Endothelial cell of umbilical vein (primary cell): ENCODE measurements at regions not wholly inside any gene's neighbourhood (a gene's known extent, or its start where the extent isn't known, plus 50 kb on each side); places are given as distances from the start of the nearest gene placed in this dataset.

Source experiments
- BruUV-seq: library from RNA; stranded (reverse); fragments of 400-500 nt; replicated peaks from 2 replicates; lab custom pipeline; 2021; lab: Mats Ljungman, UMichigan
- CTCF ChIA-PET: fragments of 300-600, 350-600 bp; sonication (Branson Sonifier 250); formaldehyde crosslinking; loops from one replicate; lab custom pipeline; 2021; ENCODE audit warnings: antibody characterized with exemption, inconsistent platforms; lab: Charles Lee
- POLR2A ChIA-PET: fragments of 300-600, 350-600 bp; sonication (Branson Sonifier 250); formaldehyde crosslinking; loops from one replicate; lab custom pipeline; 2021; ENCODE audit warnings: antibody characterized with exemption, inconsistent platforms; lab: Charles Lee
- DNase-seq: peaks from one replicate; pipeline ENCODE4 v3.0.0-alpha.2; 2011; ENCODE audit warnings: low read depth, low spot score
- FAIRE-seq: peaks from 2 replicates; lab custom pipeline; 2011; peaks lifted over from hg19 to GRCh38; lab: Jason Lieb, UNC
- H2AFZ ChIP-seq: 2 replicates; pipeline ENCODE4 v1.6.0; 2012; ENCODE audit warnings: low read depth, low read length, control low read depth, inconsistent platforms
- H3K27ac ChIP-seq: 2 replicates; pipeline ENCODE4 v1.5.1; 2011; ENCODE audit warnings: low read depth, mild to moderate bottlenecking, control low read depth, low read length, moderate library complexity; ENCODE audit not compliant: insufficient read depth
- H3K27me3 ChIP-seq, 2 experiments: 2 replicates each; pipeline versions ENCODE4 v1.6.0 to v1.6.1; 2011; ENCODE audit warnings: low read length in 2 of 2, mixed read lengths in 1 of 2; ENCODE audit not compliant: control insufficient read depth in 2 of 2, insufficient read depth in 2 of 2
- H3K36me3 ChIP-seq, 2 experiments: 2 replicates in 1 of 2; 3 replicates in 1 of 2; pipeline ENCODE4 v1.5.1; 2011; ENCODE audit warnings: low read length in 2 of 2, mild to moderate bottlenecking in 1 of 2, moderate library complexity in 1 of 2; ENCODE audit not compliant: control insufficient read depth in 2 of 2, insufficient read depth in 2 of 2; ENCODE audit errors: extremely low read depth in 1 of 2
- H3K4me1 ChIP-seq: 3 replicates; pipeline ENCODE4 v1.5.1; 2011; ENCODE audit warnings: mild to moderate bottlenecking, low read length; ENCODE audit not compliant: control insufficient read depth, insufficient read depth; ENCODE audit errors: extremely low read depth
- H3K4me2 ChIP-seq: 2 replicates; pipeline ENCODE4 v1.6.1; 2011; ENCODE audit warnings: low read length, control low read depth, mixed read lengths; ENCODE audit not compliant: insufficient read depth
- H3K4me3 ChIP-seq, 3 experiments: fragments of 200-600 bp in 1 of 3; sonication (generic), shearing (Covaris generic) in 1 of 3; replicated peaks in 1 of 3; 2 replicates each; pipeline ENCODE4 v1.5.1; 2011 to 2016; ENCODE audit warnings: control low read depth in 3 of 3, low read length in 3 of 3, mild to moderate bottlenecking in 2 of 3, inconsistent platforms in 1 of 3, low read depth in 1 of 3, moderate library complexity in 1 of 3; ENCODE audit not compliant: insufficient read depth in 1 of 3
- H3K79me2 ChIP-seq: 2 replicates; pipeline ENCODE4 v1.6.0; 2012; ENCODE audit warnings: low read length, inconsistent platforms; ENCODE audit not compliant: control insufficient read depth, insufficient read depth
- H3K9ac ChIP-seq: replicated peaks from 2 replicates; pipeline ENCODE3; 2011; ENCODE audit warnings: low read length, control low read depth; ENCODE audit not compliant: insufficient read depth; ENCODE audit errors: extremely low read depth
- H3K9me1 ChIP-seq: replicated peaks from 3 replicates; pipeline ENCODE4 v1.6.0; 2011; ENCODE audit warnings: mild to moderate bottlenecking, low read length; ENCODE audit not compliant: control insufficient read depth, insufficient read depth; ENCODE audit errors: extremely low read depth
- H3K9me3 ChIP-seq: replicated peaks from 2 replicates; pipeline ENCODE4 v1.5.1; 2012; ENCODE audit warnings: low read length, inconsistent platforms; ENCODE audit not compliant: control insufficient read depth, insufficient read depth
- H4K20me1 ChIP-seq: replicated peaks from 2 replicates; pipeline ENCODE3; 2011; ENCODE audit warnings: mild to moderate bottlenecking, low read length; ENCODE audit not compliant: control insufficient read depth, insufficient read depth; ENCODE audit errors: extremely low read depth
- EZH2 ChIP-seq: IDR thresholded peaks from 2 replicates; pipeline ENCODE4 v1.6.1; 2012; ENCODE audit warnings: borderline replicate concordance, low read depth, mild to moderate bottlenecking, moderate library complexity, low read length, inconsistent platforms; ENCODE audit not compliant: severe bottlenecking
- FOS ChIP-seq: IDR thresholded peaks from 2 replicates; pipeline ENCODE4 v1.6.1; 2011; ENCODE audit warnings: mild to moderate bottlenecking, low read length, moderate library complexity, borderline replicate concordance; ENCODE audit not compliant: insufficient read depth
- GATA2 ChIP-seq: IDR thresholded peaks from 2 replicates; pipeline ENCODE4 v1.7.0; 2011; ENCODE audit warnings: low read depth, mild to moderate bottlenecking, moderate library complexity, mixed read lengths, low read length; ENCODE audit not compliant: insufficient read length, insufficient read depth
- JUN ChIP-seq: IDR thresholded peaks from 2 replicates; pipeline ENCODE4 v1.6.1; 2011; ENCODE audit warnings: borderline replicate concordance, low read depth; ENCODE audit not compliant: insufficient read length, insufficient read depth
- MAX ChIP-seq: IDR thresholded peaks from 2 replicates; pipeline ENCODE4 v1.6.1; 2011; ENCODE audit not compliant: insufficient read depth, insufficient read length
- MYC ChIP-seq: IDR thresholded peaks from one replicate; pipeline ENCODE4 v1.6.1; 2011; ENCODE audit warnings: mild to moderate bottlenecking, low read depth, low read length
- POLR2A ChIP-seq: IDR thresholded peaks from 2 replicates; pipeline ENCODE4 v1.6.1; 2012; ENCODE audit warnings: low read depth, mild to moderate bottlenecking, control low read depth, low read length
- POLR2AphosphoS5 ChIP-seq: IDR thresholded peaks from 2 replicates; pipeline ENCODE4 v1.6.1; 2012; ENCODE audit warnings: low read depth, mild to moderate bottlenecking, control low read depth, low read length, moderate library complexity; ENCODE audit not compliant: insufficient read depth
- dilution Hi-C: fragments of 300-500 bp; cut with MboI; formaldehyde crosslinking; loops from one replicate; pipeline ENCODE4 v1.15.0; 2019; ENCODE audit warnings: low sequenced_read_pairs; ENCODE audit not compliant: extremely low pct_ligation_motif_present
- intact Hi-C: fragments of 100-400 bp; cut with micrococcal nuclease; formaldehyde crosslinking; loops from one replicate; pipeline ENCODE4 v1.10.0; 2022
- TF ChIP-seq, protein P1 (sequence below), 2 donors: IDR thresholded peaks; 1 replicate in 1 of 2; 2 replicates in 1 of 2; pipeline ENCODE4 v1.5.1; 2011; ENCODE audit warnings: low read length in 2 of 2, mild to moderate bottlenecking in 2 of 2, moderate library complexity in 2 of 2, control low read depth in 1 of 2, inconsistent platforms in 1 of 2, low read depth in 1 of 2; ENCODE audit not compliant: insufficient read depth in 1 of 2; ENCODE audit errors: extremely low read depth in 1 of 2

DNA sequence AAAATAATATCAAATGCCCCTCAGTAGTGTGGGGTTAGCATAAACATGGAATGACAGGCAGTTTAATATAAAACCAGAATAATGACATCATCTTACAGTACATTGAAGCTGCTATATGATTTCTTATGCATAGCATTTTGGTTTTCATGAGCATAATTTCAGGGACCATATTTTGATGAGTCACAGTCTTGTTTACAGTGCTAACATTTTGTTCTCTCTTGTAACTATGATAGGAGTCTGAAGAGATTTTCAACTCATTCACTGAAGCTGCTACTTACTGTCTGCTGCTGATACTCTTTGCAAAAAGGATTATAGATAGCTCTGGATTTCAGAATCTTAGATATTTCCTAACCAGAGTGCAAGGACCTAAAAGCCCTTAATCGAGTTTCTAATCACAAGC lies 92.6 kb upstream of the CCDC54 start:
- Histone ChIP-seq H4K20me1 (no peaks in the 10 kb centered on the region), H3K79me2 (no peaks in the 10 kb centered on the region), H3K27ac (no peak overlapping the region), H3K9ac (no peak overlapping the region), H3K36me3 (no peaks in the 10 kb centered on the region), H3K9me1 (no peaks in the 10 kb centered on the region), H2AFZ (no peak overlapping the region), H3K4me1 (no peaks in the 10 kb centered on the region), H3K4me2 (no peak overlapping the region), H3K4me3 (no peak overlapping the region), H3K9me3 (no peaks in the 10 kb centered on the region), H3K27me3 (peaks cover 5 to 16% of the 10 kb centered on the region in 2 experiments)
- dilution Hi-C loops (no loop called here), intact Hi-C loops (no loop called here)
- FAIRE-seq, result no peak
- CTCF ChIA-PET, result interaction anchor here (0.6 to 2.4 kb wide), 5 partner anchors 13 to 240 kb away, joined by 3 to 11 read pairs (median 3); no protein-coding TSS in a partner anchor
- POLR2A ChIA-PET, result no interaction called here
- no peak for DNase-seq
- BruUV-seq, result no TSS peak
- TF ChIP-seq MAX (no peak), GATA2 (no peak), EZH2 (no peak), POLR2A (no peak), JUN (no peak), POLR2AphosphoS5 (no peak), FOS (no peak), MYC (no peak)
- TF ChIP-seq, protein P1, sequence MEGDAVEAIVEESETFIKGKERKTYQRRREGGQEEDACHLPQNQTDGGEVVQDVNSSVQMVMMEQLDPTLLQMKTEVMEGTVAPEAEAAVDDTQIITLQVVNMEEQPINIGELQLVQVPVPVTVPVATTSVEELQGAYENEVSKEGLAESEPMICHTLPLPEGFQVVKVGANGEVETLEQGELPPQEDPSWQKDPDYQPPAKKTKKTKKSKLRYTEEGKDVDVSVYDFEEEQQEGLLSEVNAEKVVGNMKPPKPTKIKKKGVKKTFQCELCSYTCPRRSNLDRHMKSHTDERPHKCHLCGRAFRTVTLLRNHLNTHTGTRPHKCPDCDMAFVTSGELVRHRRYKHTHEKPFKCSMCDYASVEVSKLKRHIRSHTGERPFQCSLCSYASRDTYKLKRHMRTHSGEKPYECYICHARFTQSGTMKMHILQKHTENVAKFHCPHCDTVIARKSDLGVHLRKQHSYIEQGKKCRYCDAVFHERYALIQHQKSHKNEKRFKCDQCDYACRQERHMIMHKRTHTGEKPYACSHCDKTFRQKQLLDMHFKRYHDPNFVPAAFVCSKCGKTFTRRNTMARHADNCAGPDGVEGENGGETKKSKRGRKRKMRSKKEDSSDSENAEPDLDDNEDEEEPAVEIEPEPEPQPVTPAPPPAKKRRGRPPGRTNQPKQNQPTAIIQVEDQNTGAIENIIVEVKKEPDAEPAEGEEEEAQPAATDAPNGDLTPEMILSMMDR (IDR thresholded peaks at IDR 0.05; ENCODE audit: extremely low read depth in 1 of 2, insufficient read depth in 1 of 2, low read depth in 1 of 2, low read length in 2 of 2), result no peak
